Progenitor cell of endocrine pancreas (in vitro differentiated cells): ENCODE measurements at regions not wholly inside any gene's neighbourhood (a gene's known extent, or its start where the extent isn't known, plus 50 kb on each side); places are given as distances from the start of the nearest gene placed in this dataset.
"Not testable (repeated sequence)": the region's sequence is repeated elsewhere in the genome, so short reads cannot be mapped to it uniquely, and the experiment has no call there.

Experiments
- DNase-seq: peaks from one replicate; pipeline ENCODE4 v3.0.0; 2021; ENCODE audit warnings: low spot score; ENCODE audit not compliant: unreplicated experiment
- H3K27ac Mint-ChIP-seq: 2 replicates; pipeline ENCODE4 v1.8.0; 2021; ENCODE audit warnings: mild to moderate bottlenecking, moderate library complexity, mixed read lengths
- H3K27me3 Mint-ChIP-seq: 2 replicates; pipeline ENCODE4 v1.8.0; 2021; ENCODE audit warnings: mixed read lengths
- H3K36me3 Mint-ChIP-seq: 2 replicates; pipeline ENCODE4 v1.8.0; 2022; ENCODE audit warnings: mixed read lengths; ENCODE audit not compliant: insufficient read depth
- H3K4me1 Mint-ChIP-seq: 2 replicates; pipeline ENCODE4 v1.8.0; 2021; ENCODE audit warnings: low read depth, mixed read lengths
- H3K4me3 Mint-ChIP-seq: 2 replicates; pipeline ENCODE4 v1.8.0; 2021; ENCODE audit warnings: low read depth, mild to moderate bottlenecking, moderate library complexity, mixed read lengths
- H3K9me3 Mint-ChIP-seq: 2 replicates; pipeline ENCODE4 v1.8.0; 2021; ENCODE audit warnings: low read depth, mixed read lengths
- CTCF ChIP-seq: fragments of 200-600 bp; sonication (generic); IDR thresholded peaks from one replicate; pipeline ENCODE4 v1.5.0; 2021; ENCODE audit warnings: antibody characterized with exemption, mild to moderate bottlenecking; ENCODE audit not compliant: unreplicated experiment

GRCh38 chr15:96213896-96214295 is 116.6 kb upstream of the NR2F2 start:
- no peak for DNase-seq
- H3K27me3 Mint-ChIP-seq = peaks cover 34% of the 10 kb centered on the region
- no peaks in the 10 kb centered on the region for H3K36me3 Mint-ChIP-seq
- peaks cover 4% of the 10 kb centered on the region for H3K9me3 Mint-ChIP-seq
- TF ChIP-seq CTCF = no peak
- H3K27ac Mint-ChIP-seq = no peak overlapping the region
- H3K4me1 Mint-ChIP-seq = peaks cover 15% of the 10 kb centered on the region
- H3K4me3 Mint-ChIP-seq = no peak overlapping the region

- not testable (repeated sequence) for H3K4me3 Mint-ChIP-seq, H3K27ac Mint-ChIP-seq, H3K4me1 Mint-ChIP-seq, DNase-seq, H3K36me3 Mint-ChIP-seq, H3K9me3 Mint-ChIP-seq
- peaks cover 31% of the 10 kb centered on the region for H3K27me3 Mint-ChIP-seq
Observed at GRCh38 chr15:96216481-96216880, 114.0 kb upstream of the NR2F2 start.

GRCh38 chr15:96217983-96218382 is 112.5 kb upstream of the NR2F2 start:
- TF ChIP-seq CTCF = no peak
- peaks cover 4% of the 10 kb centered on the region for H3K9me3 Mint-ChIP-seq
- no peak overlapping the region for H3K4me3 Mint-ChIP-seq
- DNase-seq = no peak
- peaks cover 19% of the 10 kb centered on the region for H3K27me3 Mint-ChIP-seq
- no peak overlapping the region for H3K27ac Mint-ChIP-seq
- H3K4me1 Mint-ChIP-seq = peaks cover 2% of the 10 kb centered on the region
- H3K36me3 Mint-ChIP-seq = no peaks in the 10 kb centered on the region

- Mint-ChIP-seq H3K27me3 (peaks cover 20% of the 10 kb centered on the region), H3K9me3 (peaks cover 4% of the 10 kb centered on the region), H3K4me3 (no peak overlapping the region), H3K27ac (no peak overlapping the region), H3K36me3 (no peaks in the 10 kb centered on the region), H3K4me1 (peaks cover 2% of the 10 kb centered on the region)
- TF ChIP-seq CTCF = no peak
- no peak for DNase-seq
Observed at GRCh38 chr15:96218623-96219455, 111.7 kb upstream of the NR2F2 start.

- no peak overlapping the region for H3K4me3 Mint-ChIP-seq
- H3K27me3 Mint-ChIP-seq = peaks cover 14% of the 10 kb centered on the region
- peaks cover 4% of the 10 kb centered on the region for H3K9me3 Mint-ChIP-seq
- peaks cover 2% of the 10 kb centered on the region for H3K4me1 Mint-ChIP-seq
- no peaks in the 10 kb centered on the region for H3K36me3 Mint-ChIP-seq
- TF ChIP-seq CTCF = no peak
- H3K27ac Mint-ChIP-seq = no peak overlapping the region
- no peak for DNase-seq
Observed at GRCh38 chr15:96219681-96220080, 110.8 kb upstream of the NR2F2 start.

GRCh38 chr15:96220657-96221056 is 109.8 kb upstream of the NR2F2 start:
- no peaks in the 10 kb centered on the region for H3K36me3 Mint-ChIP-seq
- H3K4me3 Mint-ChIP-seq = no peak overlapping the region
- no peak for TF ChIP-seq CTCF
- H3K9me3 Mint-ChIP-seq = peaks cover 4% of the 10 kb centered on the region
- peaks cover 2% of the 10 kb centered on the region for H3K4me1 Mint-ChIP-seq
- H3K27ac Mint-ChIP-seq = no peak overlapping the region
- peaks cover 14% of the 10 kb centered on the region for H3K27me3 Mint-ChIP-seq
- no peak for DNase-seq
